IMR-90 (cell line): ENCODE measurements at regions not wholly inside any gene's neighbourhood (a gene's known extent, or its start where the extent isn't known, plus 50 kb on each side); places are given as distances from the start of the nearest gene placed in this dataset.

Experiments used
- ATAC-seq: fragments of 200-7000 bp; cut with Tn5 transposase; 2 replicates; pipeline ENCODE4 v1.9.1; 2020; ENCODE audit warnings: low read depth, mild to moderate bottlenecking, moderate library complexity
- BruUV-seq: library from RNA; stranded (reverse); fragments of 400-500 nt; replicated peaks from 2 replicates; lab custom pipeline; 2021; lab: Mats Ljungman, UMichigan
- CTCF ChIA-PET: fragments of 300-600 bp; formaldehyde crosslinking; extraction: SDS; loops from one replicate; lab custom pipeline; 2021; ENCODE audit warnings: antibody characterized with exemption; lab: Yijun Ruan, JAX
- POLR2A ChIA-PET: fragments of 300-600 bp; sonication (Branson Sonifier 250); formaldehyde crosslinking; loops from one replicate; lab custom pipeline; 2022; ENCODE audit warnings: antibody characterized with exemption; ENCODE audit not compliant: unreplicated experiment; lab: Charles Lee
- DNase-seq: peaks from one replicate; pipeline ENCODE4 v3.0.0; 2013
- H2AFZ ChIP-seq: replicated peaks from 2 replicates; pipeline ENCODE3; 2013; ENCODE audit warnings: low read length, mild to moderate bottlenecking; ENCODE audit not compliant: poor library complexity
- H2AK5ac ChIP-seq: 2 replicates; pipeline ENCODE4 v1.6.1; 2013; ENCODE audit warnings: low read depth, low read length, inconsistent platforms
- H2AK9ac ChIP-seq: replicated peaks from 2 replicates; pipeline ENCODE3; 2013; ENCODE audit warnings: mild to moderate bottlenecking, low read depth, low read length, moderate library complexity; ENCODE audit not compliant: poor library complexity
- H2BK120ac ChIP-seq: 2 replicates; pipeline ENCODE4 v1.6.1; 2013; ENCODE audit warnings: low read depth, low read length, inconsistent platforms
- H2BK15ac ChIP-seq: 3 replicates; pipeline ENCODE4 v1.6.1; 2013; ENCODE audit warnings: low read depth, low read length, inconsistent platforms
- H2BK20ac ChIP-seq: 2 replicates; pipeline ENCODE4 v1.6.1; 2013; ENCODE audit warnings: low read depth, mild to moderate bottlenecking, inconsistent platforms, low read length, moderate library complexity
- H2BK5ac ChIP-seq: 2 replicates; pipeline ENCODE4 v1.6.1; 2013; ENCODE audit warnings: mild to moderate bottlenecking, low read depth, low read length, inconsistent platforms; ENCODE audit not compliant: poor library complexity, severe bottlenecking
- H3K14ac ChIP-seq: replicated peaks from 2 replicates; pipeline ENCODE4 v1.6.1; 2013; ENCODE audit warnings: low read depth, low read length, inconsistent platforms
- H3K18ac ChIP-seq: 2 replicates; pipeline ENCODE4 v1.6.1; 2013; ENCODE audit warnings: low read depth, low read length, control low read depth
- H3K23ac ChIP-seq: 2 replicates; pipeline ENCODE4 v1.6.1; 2013; ENCODE audit warnings: low read depth, low read length, inconsistent platforms
- H3K27ac ChIP-seq: 2 replicates; pipeline ENCODE4 v1.5.1; 2013; ENCODE audit warnings: mild to moderate bottlenecking, control low read depth, low read length; ENCODE audit not compliant: insufficient read depth
- H3K27me3 ChIP-seq: 2 replicates; pipeline ENCODE4 v1.6.1; 2013; ENCODE audit warnings: low read length; ENCODE audit not compliant: control insufficient read depth, insufficient read depth
- H3K36me3 ChIP-seq: 2 replicates; pipeline ENCODE4 v1.6.1; 2013; ENCODE audit warnings: low read length, mixed read lengths; ENCODE audit not compliant: control insufficient read depth, insufficient read depth
- H3K4ac ChIP-seq: 2 replicates; pipeline ENCODE4 v1.6.1; 2013; ENCODE audit warnings: low read depth, low read length, inconsistent platforms
- H3K4me1 ChIP-seq: 2 replicates; pipeline ENCODE4 v1.6.1; 2013; ENCODE audit warnings: low read length, mixed read lengths; ENCODE audit not compliant: control insufficient read depth, insufficient read depth
- H3K4me2 ChIP-seq: 2 replicates; pipeline ENCODE4 v1.6.1; 2013; ENCODE audit warnings: low read depth, mild to moderate bottlenecking, control low read depth, low read length, moderate library complexity
- H3K4me3 ChIP-seq: 2 replicates; pipeline ENCODE4 v1.5.1; 2013; ENCODE audit warnings: low read depth, mild to moderate bottlenecking, control low read depth, low read length, moderate library complexity; ENCODE audit not compliant: insufficient read depth
- H3K56ac ChIP-seq: 2 replicates; pipeline ENCODE4 v1.6.1; 2013; ENCODE audit warnings: low read length, inconsistent platforms; ENCODE audit not compliant: insufficient read depth; ENCODE audit errors: extremely low read depth
- H3K79me1 ChIP-seq, 2 experiments: 2 replicates each; pipeline ENCODE4 v1.6.1; 2013; ENCODE audit warnings: low read length in 2 of 2, inconsistent platforms in 1 of 2, low read depth in 1 of 2
- H3K9ac ChIP-seq: 2 replicates; pipeline ENCODE4 v1.6.1; 2013; ENCODE audit warnings: low read depth, low read length, control low read depth
- H3K9me1 ChIP-seq: 2 replicates; pipeline ENCODE4 v1.6.1; 2013; ENCODE audit warnings: low read length, inconsistent platforms; ENCODE audit not compliant: insufficient read depth
- H3K9me3 ChIP-seq: 2 replicates; pipeline ENCODE4 v1.6.1; 2013; ENCODE audit warnings: low read length; ENCODE audit not compliant: control insufficient read depth, insufficient read depth
- H4K20me1 ChIP-seq: 2 replicates; pipeline ENCODE4 v1.6.1; 2013; ENCODE audit warnings: low read length, inconsistent platforms; ENCODE audit not compliant: insufficient read depth
- H4K5ac ChIP-seq: 2 replicates; pipeline ENCODE4 v1.6.1; 2013; ENCODE audit warnings: mild to moderate bottlenecking, low read depth, low read length, control low read depth
- H4K8ac ChIP-seq, 2 experiments: 2 replicates each; pipeline ENCODE4 v1.6.1; 2013; ENCODE audit warnings: low read depth in 2 of 2, low read length in 2 of 2, control low read depth in 1 of 2, inconsistent platforms in 1 of 2
- H4K91ac ChIP-seq: 2 replicates; pipeline ENCODE4 v1.6.1; 2013; ENCODE audit warnings: low read depth, low read length, inconsistent platforms; ENCODE audit not compliant: insufficient read depth
- BHLHE40 ChIP-seq: fragments of 150-350 bp; IDR thresholded peaks from 2 replicates; pipeline ENCODE4 v1.6.1; 2016; ENCODE audit warnings: mild to moderate bottlenecking, low read depth, low read length
- CHD1 ChIP-seq: IDR thresholded peaks from 2 replicates; pipeline ENCODE4 v1.6.1; 2012; ENCODE audit warnings: low read depth, low read length, improper control_type of control experiment
- MAZ ChIP-seq: IDR thresholded peaks from 2 replicates; pipeline ENCODE4 v1.6.1; 2012; ENCODE audit warnings: low read depth, mild to moderate bottlenecking, low read length, improper control_type of control experiment, moderate library complexity, borderline replicate concordance
- MXI1 ChIP-seq: IDR thresholded peaks from 2 replicates; pipeline ENCODE4 v1.6.1; 2012; ENCODE audit warnings: low read depth, mild to moderate bottlenecking, low read length, moderate library complexity, borderline replicate concordance
- RCOR1 ChIP-seq: IDR thresholded peaks from 2 replicates; pipeline ENCODE4 v1.6.1; 2012; ENCODE audit warnings: mild to moderate bottlenecking, low read length, improper control_type of control experiment; ENCODE audit not compliant: insufficient replicate concordance
- RFX5 ChIP-seq: IDR thresholded peaks from 2 replicates; pipeline ENCODE4 v1.8.0; 2012; ENCODE audit warnings: low read depth, mild to moderate bottlenecking, low read length, moderate library complexity
- WGBS, 2 experiments: methylation state at CpG; one replicate each; pipeline versions ENCODE4 v1.1.5 to v1.1.7; 2013; ENCODE audit warnings: missing lambda C conversion rate in 2 of 2; ENCODE audit not compliant: insufficient read length in 1 of 2; ENCODE audit errors: extremely low coverage in 2 of 2; 5-methylcytosine and 5-hydroxymethylcytosine counted together
- dilution Hi-C: fragments of 300-500 bp; cut with HindIII; formaldehyde crosslinking; loops from one replicate; pipeline ENCODE4 v1.14.3; 2018; ENCODE audit warnings: low sequenced_read_pairs; ENCODE audit not compliant: unreplicated experiment
- in situ Hi-C: fragments of 300-500 bp; cut with MboI; formaldehyde crosslinking; loops from 3 replicates; pipeline ENCODE4 v1.14.3; 2019; ENCODE audit warnings: low sequenced_read_pairs, inconsistent platforms, mixed read lengths
- intact Hi-C: fragments of 100-400 bp; cut with micrococcal nuclease; formaldehyde crosslinking; loops from 2 replicates; pipeline ENCODE4 v1.10.0; 2022

DNA sequence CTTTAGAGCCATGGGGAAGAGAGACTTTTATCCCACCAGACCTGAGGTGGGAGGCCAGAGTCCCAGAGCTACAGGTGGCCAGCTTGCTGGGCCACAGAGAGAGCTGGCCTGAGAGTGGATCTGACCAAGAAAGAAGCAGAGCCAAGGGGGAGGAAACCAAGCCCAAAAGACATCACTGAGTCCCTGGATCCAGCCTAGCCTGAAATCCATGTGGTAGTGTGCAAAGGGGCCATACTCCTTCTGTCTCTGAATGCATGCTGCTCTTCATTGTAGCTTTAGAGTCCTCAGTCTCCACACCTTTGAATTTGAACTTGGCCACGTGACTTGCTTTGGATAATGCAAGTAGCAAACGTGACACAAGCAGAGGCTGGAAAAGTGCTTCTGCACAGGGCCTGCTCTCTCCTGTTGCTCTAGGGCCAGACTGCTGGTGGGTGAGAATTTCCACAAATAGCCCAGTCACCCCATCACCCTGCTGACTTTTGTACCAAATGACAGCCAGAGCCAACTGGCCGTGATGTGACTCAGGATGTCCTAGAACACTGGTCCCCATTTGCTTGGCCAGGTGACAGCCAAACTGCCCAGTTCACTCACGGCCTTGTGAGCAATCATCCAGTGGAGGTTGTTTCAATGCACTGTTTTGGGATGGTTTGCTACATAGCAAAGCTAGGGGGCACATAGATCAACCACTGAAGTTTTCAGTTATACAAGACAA is 93.6 kb downstream of the DHCR7 start:
- peaks cover 35% of the 10 kb centered on the region for H3K27me3 ChIP-seq
- no peak overlapping the region for H3K27ac ChIP-seq
- BruUV-seq: no TSS peak
- no peak overlapping the region for H3K4me3 ChIP-seq
- intact Hi-C loops (no loop called here), dilution Hi-C loops (no loop called here), in situ Hi-C loops (no loop called here)
- ChIA-PET POLR2A (no interaction called here), CTCF (no interaction called here)
- no peaks in the 10 kb centered on the region; the same call in 1 of the 2 replicates for H3K9me3 ChIP-seq
- no peaks in the 10 kb centered on the region for H3K79me1 ChIP-seq
- no peak overlapping the region for H2AK5ac ChIP-seq
- no peak for TF ChIP-seq BHLHE40
- TF ChIP-seq MXI1: no peak
- no peak for TF ChIP-seq MAZ
- TF ChIP-seq RCOR1: no peak
- TF ChIP-seq CHD1: no peak
- TF ChIP-seq RFX5: no peak
- H3K18ac ChIP-seq: no peak overlapping the region
- H3K36me3 ChIP-seq: no peaks in the 10 kb centered on the region
- no peak overlapping the region for H3K9ac ChIP-seq
- no peaks in the 10 kb centered on the region for H4K20me1 ChIP-seq
- no peak overlapping the region for H2AK9ac ChIP-seq
- no peak overlapping the region for H3K23ac ChIP-seq
- no peak overlapping the region for H3K4ac ChIP-seq
- H2BK15ac ChIP-seq: no peak overlapping the region
- peak overlapping the region; percentile 58 for H2AFZ ChIP-seq
- H3K4me2 ChIP-seq: no peak overlapping the region
- no peaks in the 10 kb centered on the region for H3K4me1 ChIP-seq
- no peak overlapping the region for H4K8ac ChIP-seq
- H2BK20ac ChIP-seq: no peak overlapping the region
- H2BK5ac ChIP-seq: no peak overlapping the region
- no peak overlapping the region for H3K14ac ChIP-seq
- ATAC-seq (no peak), DNase-seq (no peak)
- no CpG with 5 or more reads among the region's 4 CpGs for WGBS, 2 experiments
- no peak overlapping the region for H4K5ac ChIP-seq
- H2BK120ac ChIP-seq: no peak overlapping the region
- H3K9me1 ChIP-seq: no peaks in the 10 kb centered on the region
- H3K56ac ChIP-seq: no peak overlapping the region
- no peak overlapping the region for H4K91ac ChIP-seq
